Ishikawa (cell line): ENCODE measurements at regions not wholly inside any gene's neighbourhood (a gene's known extent, or its start where the extent isn't known, plus 50 kb on each side); places are given as distances from the start of the nearest gene placed in this dataset.

ENCODE experiments used
- CEBPB ChIP-seq: IDR thresholded peaks from 2 replicates; pipeline ENCODE4 v1.6.1; 2012
- CREB1 ChIP-seq: IDR thresholded peaks from 2 replicates; pipeline ENCODE4 v1.6.1; 2012; ENCODE audit warnings: low read depth
- EGR1 ChIP-seq: IDR thresholded peaks from 2 replicates; pipeline ENCODE4 v1.6.1; 2012
- EP300 ChIP-seq: IDR thresholded peaks from 2 replicates; pipeline ENCODE4 v1.6.1; 2012; ENCODE audit warnings: borderline replicate concordance
- FOXM1 ChIP-seq: IDR thresholded peaks from 2 replicates; pipeline ENCODE4 v1.6.1; 2012; ENCODE audit warnings: low read depth, borderline replicate concordance
- NFIC ChIP-seq: IDR thresholded peaks from 2 replicates; pipeline ENCODE4 v1.6.1; 2012
- RAD21 ChIP-seq: IDR thresholded peaks from 2 replicates; pipeline ENCODE4 v1.6.1; 2012; ENCODE audit warnings: low read depth
- TAF1 ChIP-seq: IDR thresholded peaks from 2 replicates; pipeline ENCODE4 v1.6.1; 2012; ENCODE audit warnings: low read depth, mild to moderate bottlenecking
- TCF12 ChIP-seq: IDR thresholded peaks from 2 replicates; pipeline ENCODE4 v1.6.1; 2012; ENCODE audit warnings: low read depth
- TEAD4 ChIP-seq: IDR thresholded peaks from 2 replicates; pipeline ENCODE4 v1.6.1; 2012
- YY1 ChIP-seq: IDR thresholded peaks from 2 replicates; pipeline ENCODE4 v1.6.1; 2012; ENCODE audit warnings: low read depth
- ZBTB7A ChIP-seq: IDR thresholded peaks from 2 replicates; pipeline ENCODE4 v1.6.1; 2012; ENCODE audit warnings: low read depth
- TF ChIP-seq, protein P1 (sequence below): IDR thresholded peaks from 2 replicates; pipeline ENCODE4 v1.6.1; 2012
- TF ChIP-seq, protein P2 (sequence below): IDR thresholded peaks from 2 replicates; pipeline ENCODE4 v1.6.1; 2012
- TF ChIP-seq, protein P3 (sequence below): IDR thresholded peaks from 2 replicates; pipeline ENCODE4 v1.6.1; 2012; ENCODE audit warnings: low read depth, mild to moderate bottlenecking

DNA sequence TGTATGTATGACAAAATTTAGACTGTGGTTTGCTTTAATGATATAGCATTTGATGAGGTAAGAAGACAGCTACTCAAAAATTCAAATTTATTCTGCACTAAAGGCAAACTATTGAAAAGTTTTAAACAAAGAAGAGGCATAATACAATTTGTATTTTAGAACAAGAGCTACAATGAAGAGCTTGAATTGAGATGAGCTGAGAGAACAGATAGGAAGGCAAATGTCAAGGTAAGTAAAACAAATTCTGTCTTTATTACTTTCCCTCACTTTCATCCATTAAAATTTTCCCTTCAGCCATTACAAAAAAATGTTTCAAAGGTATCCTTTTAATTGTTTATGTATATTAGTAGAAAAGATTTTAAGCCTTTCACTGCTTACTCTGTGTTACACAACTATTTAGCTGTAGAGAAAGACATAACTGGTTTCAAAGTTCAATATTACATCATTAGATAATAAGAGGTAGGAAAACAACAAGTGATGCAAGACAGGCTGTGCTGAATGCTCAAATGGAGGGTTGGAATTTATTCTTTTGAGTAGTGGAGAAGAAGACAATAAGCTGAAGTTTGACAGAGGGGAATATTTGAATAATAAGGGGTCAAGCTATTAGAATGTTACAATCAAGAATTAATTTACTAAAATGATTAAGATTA is 1334.1 kb downstream of the FSCB start:
- TF ChIP-seq EGR1 (no peak), TAF1 (no peak), TEAD4 (no peak), CEBPB (no peak), YY1 (no peak), ZBTB7A (no peak), CREB1 (no peak), TCF12 (no peak), NFIC (no peak), EP300 (no peak), FOXM1 (no peak), RAD21 (no peak)
- TF ChIP-seq, protein P1, sequence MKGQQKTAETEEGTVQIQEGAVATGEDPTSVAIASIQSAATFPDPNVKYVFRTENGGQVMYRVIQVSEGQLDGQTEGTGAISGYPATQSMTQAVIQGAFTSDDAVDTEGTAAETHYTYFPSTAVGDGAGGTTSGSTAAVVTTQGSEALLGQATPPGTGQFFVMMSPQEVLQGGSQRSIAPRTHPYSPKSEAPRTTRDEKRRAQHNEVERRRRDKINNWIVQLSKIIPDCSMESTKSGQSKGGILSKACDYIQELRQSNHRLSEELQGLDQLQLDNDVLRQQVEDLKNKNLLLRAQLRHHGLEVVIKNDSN = no peak
- TF ChIP-seq, protein P2, sequence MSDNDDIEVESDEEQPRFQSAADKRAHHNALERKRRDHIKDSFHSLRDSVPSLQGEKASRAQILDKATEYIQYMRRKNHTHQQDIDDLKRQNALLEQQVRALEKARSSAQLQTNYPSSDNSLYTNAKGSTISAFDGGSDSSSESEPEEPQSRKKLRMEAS = no peak

DNA sequence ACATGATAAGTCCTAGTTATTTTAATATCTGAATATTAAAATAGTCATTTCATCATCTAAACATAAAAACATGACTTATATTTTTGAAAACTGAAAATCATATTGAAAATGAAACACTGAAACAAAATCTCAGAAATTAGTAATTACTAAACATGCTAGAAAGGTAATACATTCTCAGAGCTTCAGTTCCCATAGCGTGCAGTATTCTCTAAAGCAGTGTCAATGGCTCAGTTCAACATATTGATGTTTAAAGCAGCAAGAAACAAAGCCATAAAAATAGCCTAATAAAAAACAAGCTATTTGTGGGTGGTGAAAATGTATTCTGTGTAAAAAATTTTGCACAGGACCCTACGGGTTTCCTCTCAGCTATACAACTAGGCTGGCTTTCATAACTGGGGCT is 1337.4 kb downstream of the FSCB start:
- TF ChIP-seq, protein P2 = no peak
- TF ChIP-seq, protein P1 = no peak
- TF ChIP-seq EP300 (no peak), NFIC (no peak), RAD21 (no peak), TCF12 (no peak)

DNA sequence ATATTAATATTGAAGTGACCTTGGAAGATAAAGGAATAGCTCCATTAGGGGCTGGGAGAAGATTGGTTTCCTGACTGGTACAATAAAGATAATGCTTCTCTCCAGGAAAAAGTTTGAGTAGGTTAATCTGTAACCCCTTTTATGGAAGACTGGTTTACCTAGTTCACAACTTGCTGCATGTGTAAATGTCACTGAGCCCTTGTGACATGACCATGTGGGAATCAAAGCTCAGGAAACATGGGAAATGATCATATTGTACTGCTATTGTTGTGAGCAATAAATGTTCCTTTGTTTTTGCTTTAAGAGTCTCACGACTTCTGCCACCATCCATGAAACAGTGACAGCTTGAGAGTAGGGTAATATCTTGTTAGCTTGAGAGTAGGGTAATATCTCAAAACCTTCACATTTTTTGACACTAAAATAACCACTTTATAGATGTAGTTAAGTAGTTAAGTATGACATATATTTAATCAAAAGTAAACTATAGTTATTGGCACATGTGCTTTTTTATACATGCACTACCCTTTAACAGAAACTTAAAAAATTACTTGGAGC is 1338.6 kb downstream of the FSCB start:
- TF ChIP-seq YY1 (no peak), TCF12 (no peak), CREB1 (no peak), TEAD4 (no peak), EP300 (no peak), ZBTB7A (no peak), CEBPB (no peak), FOXM1 (no peak), NFIC (no peak), EGR1 (no peak), RAD21 (no peak), TAF1 (no peak)
- TF ChIP-seq, protein P2 = no peak
- TF ChIP-seq, protein P1 = no peak
- TF ChIP-seq, protein P3, sequence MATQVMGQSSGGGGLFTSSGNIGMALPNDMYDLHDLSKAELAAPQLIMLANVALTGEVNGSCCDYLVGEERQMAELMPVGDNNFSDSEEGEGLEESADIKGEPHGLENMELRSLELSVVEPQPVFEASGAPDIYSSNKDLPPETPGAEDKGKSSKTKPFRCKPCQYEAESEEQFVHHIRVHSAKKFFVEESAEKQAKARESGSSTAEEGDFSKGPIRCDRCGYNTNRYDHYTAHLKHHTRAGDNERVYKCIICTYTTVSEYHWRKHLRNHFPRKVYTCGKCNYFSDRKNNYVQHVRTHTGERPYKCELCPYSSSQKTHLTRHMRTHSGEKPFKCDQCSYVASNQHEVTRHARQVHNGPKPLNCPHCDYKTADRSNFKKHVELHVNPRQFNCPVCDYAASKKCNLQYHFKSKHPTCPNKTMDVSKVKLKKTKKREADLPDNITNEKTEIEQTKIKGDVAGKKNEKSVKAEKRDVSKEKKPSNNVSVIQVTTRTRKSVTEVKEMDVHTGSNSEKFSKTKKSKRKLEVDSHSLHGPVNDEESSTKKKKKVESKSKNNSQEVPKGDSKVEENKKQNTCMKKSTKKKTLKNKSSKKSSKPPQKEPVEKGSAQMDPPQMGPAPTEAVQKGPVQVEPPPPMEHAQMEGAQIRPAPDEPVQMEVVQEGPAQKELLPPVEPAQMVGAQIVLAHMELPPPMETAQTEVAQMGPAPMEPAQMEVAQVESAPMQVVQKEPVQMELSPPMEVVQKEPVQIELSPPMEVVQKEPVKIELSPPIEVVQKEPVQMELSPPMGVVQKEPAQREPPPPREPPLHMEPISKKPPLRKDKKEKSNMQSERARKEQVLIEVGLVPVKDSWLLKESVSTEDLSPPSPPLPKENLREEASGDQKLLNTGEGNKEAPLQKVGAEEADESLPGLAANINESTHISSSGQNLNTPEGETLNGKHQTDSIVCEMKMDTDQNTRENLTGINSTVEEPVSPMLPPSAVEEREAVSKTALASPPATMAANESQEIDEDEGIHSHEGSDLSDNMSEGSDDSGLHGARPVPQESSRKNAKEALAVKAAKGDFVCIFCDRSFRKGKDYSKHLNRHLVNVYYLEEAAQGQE = no peak

DNA sequence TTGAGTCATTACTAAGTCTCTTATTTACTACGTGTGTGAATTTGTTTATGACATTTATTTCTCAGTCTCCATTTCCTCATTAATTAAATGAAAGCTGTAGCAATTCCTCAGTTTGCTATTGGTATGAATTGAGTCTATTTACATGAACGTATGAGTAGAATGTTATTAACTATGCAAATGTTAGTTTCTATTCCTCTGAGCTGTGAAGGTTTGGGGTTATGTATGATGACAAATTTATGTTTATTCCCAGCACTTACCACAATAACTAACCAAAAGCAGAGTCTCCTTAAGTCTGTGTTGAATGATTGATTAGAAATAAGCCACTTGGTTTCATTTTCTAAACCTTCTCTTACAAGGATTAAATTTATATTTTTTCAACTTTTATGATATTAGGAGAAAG is 1340.9 kb downstream of the FSCB start:
- TF ChIP-seq CREB1 (no peak), TAF1 (no peak), TEAD4 (no peak), ZBTB7A (no peak), TCF12 (no peak), RAD21 (no peak), EP300 (no peak), NFIC (no peak), FOXM1 (no peak), YY1 (no peak), CEBPB (no peak), EGR1 (no peak)
- TF ChIP-seq, protein P3 = no peak
- TF ChIP-seq, protein P1 = no peak
- TF ChIP-seq, protein P2 = no peak
